Lower leg skin (tissue), 4 donors: ENCODE measurements at regions not wholly inside any gene's neighbourhood (a gene's known extent, or its start where the extent isn't known, plus 50 kb on each side); places are given as distances from the start of the nearest gene placed in this dataset.

Source experiments
- DNase-seq, 2 donors: peaks; one replicate each; pipeline ENCODE4 v3.0.0-alpha.2; 2019; ENCODE audit warnings: low spot score in 2 of 2
- H3K4me3 ChIP-seq: fragments of 200-600 bp; sonication (generic); 2 replicates; pipeline ENCODE4 v1.5.1; 2017; ENCODE audit warnings: mild to moderate bottlenecking, low read depth; ENCODE audit not compliant: poor library complexity, severe bottlenecking
- CTCF ChIP-seq, 3 donors: fragments of 450-650 bp; IDR thresholded peaks; one replicate each; pipeline ENCODE4 v1.5.1; 2016; ENCODE audit warnings: antibody characterized with exemption in 3 of 3, mild to moderate bottlenecking in 3 of 3, moderate library complexity in 2 of 3
- POLR2A ChIP-seq, 2 donors: fragments of 450-650 bp; IDR thresholded peaks; one replicate each; pipeline ENCODE4 v1.6.1; 2016 to 2017; ENCODE audit warnings: antibody characterized with exemption in 2 of 2, mild to moderate bottlenecking in 1 of 2, moderate library complexity in 1 of 2
- WGBS, 2 donors: methylation state at CpG; one replicate each; pipeline ENCODE4 v1.1.5; 2018; 5-methylcytosine and 5-hydroxymethylcytosine counted together
- intact Hi-C: fragments of 100-400 bp; cut with DNase I; formaldehyde crosslinking; loops from one replicate; pipeline ENCODE4 v1.15.0; 2023; ENCODE audit warnings: low total_unique reads

- DNase-seq, result peak in 1 of 2 donors; percentile 68
- no peak for TF ChIP-seq CTCF (IDR thresholded peaks at IDR 0.05)
- no peak for TF ChIP-seq POLR2A (IDR thresholded peaks at IDR 0.05)
- intact Hi-C loops, result no loop called here
- H3K4me3 ChIP-seq, result no peak overlapping the region
- 79 to 80% methylated on average over 16 of the region's 16 CpGs for WGBS, 2 donors
These were observed 202.6 kb downstream of the TSHZ3 start for GRCh38 chr19:31146546-31147183.

- peak in 1 of 2 donors; percentile 72 for DNase-seq
- H3K4me3 ChIP-seq, result no peak overlapping the region
- no peak for TF ChIP-seq POLR2A (IDR thresholded peaks at IDR 0.05)
- TF ChIP-seq CTCF (IDR thresholded peaks at IDR 0.05), result no peak
- intact Hi-C loops, result no loop called here
- 59 to 74% methylated on average over 13 of the region's 13 CpGs for WGBS, 2 donors
These were observed 203.2 kb downstream of the TSHZ3 start for GRCh38 chr19:31146015-31146414.

- WGBS, 2 donors, result 71 to 74% methylated on average over 7 of the region's 7 CpGs
- TF ChIP-seq POLR2A (IDR thresholded peaks at IDR 0.05) (no peak), CTCF (IDR thresholded peaks at IDR 0.05) (no peak)
- DNase-seq, result peak in 1 of 2 donors; percentile 70
- intact Hi-C loops, result no loop called here
- H3K4me3 ChIP-seq, result no peak overlapping the region
These were observed 204.2 kb downstream of the TSHZ3 start for GRCh38 chr19:31145007-31145406.

GRCh38 chr19:31144075-31144870 lies 205.0 kb downstream of the TSHZ3 start:
- intact Hi-C loops, result no loop called here
- peak in 1 of 2 donors; percentile 17 for DNase-seq
- TF ChIP-seq POLR2A (IDR thresholded peaks at IDR 0.05), result no peak
- TF ChIP-seq CTCF (IDR thresholded peaks at IDR 0.05), result no peak
- 85% methylated on average over 7 of the region's 7 CpGs for WGBS, 2 donors
- no peak overlapping the region for H3K4me3 ChIP-seq

- TF ChIP-seq CTCF (IDR thresholded peaks at IDR 0.05), result no peak
- TF ChIP-seq POLR2A (IDR thresholded peaks at IDR 0.05), result no peak
- peak in 1 of 2 donors; percentile 60 for DNase-seq
- WGBS, 2 donors, result 81 to 84% methylated on average over 3 of the region's 3 CpGs
These were observed 207.9 kb downstream of the TSHZ3 start for GRCh38 chr19:31141301-31141700.

More at GRCh38 chr19:31141301-31141700, 207.9 kb downstream of the TSHZ3 start:
- intact Hi-C loops, result no loop called here
- no peak overlapping the region for H3K4me3 ChIP-seq
